GM23338 (cell line): ENCODE measurements at regions not wholly inside any gene's neighbourhood (a gene's known extent, or its start where the extent isn't known, plus 50 kb on each side); places are given as distances from the start of the nearest gene placed in this dataset.

ENCODE experiments used
- ATAC-seq: fragments of 200-7000 bp; cut with Tn5 transposase; 3 replicates; pipeline ENCODE4 v1.9.1; 2020
- DNase-seq: peaks from one replicate; pipeline ENCODE4 v3.0.0-alpha.2; 2015; ENCODE audit warnings: low spot score
- H2AFZ ChIP-seq: fragments of 200-600 bp; sonication (generic); 2 replicates; pipeline ENCODE4 v1.8.0; 2016; ENCODE audit warnings: antibody characterized with exemption, mild to moderate bottlenecking, moderate library complexity
- H3F3A ChIP-seq: fragments of 200-600 bp; sonication (generic); replicated peaks from 2 replicates; pipeline ENCODE4 v1.8.0; 2017; ENCODE audit warnings: antibody characterized with exemption, mixed run types, low read depth
- H3K27ac ChIP-seq: fragments of 200-600 bp; sonication (generic); 2 replicates; pipeline ENCODE4 v1.6.1; 2016; ENCODE audit warnings: low read depth
- H3K27me3 ChIP-seq: fragments of 200-600 bp; sonication (generic); 2 replicates; pipeline ENCODE4 v1.8.0; 2016; ENCODE audit warnings: mild to moderate bottlenecking, mixed run types, moderate library complexity; ENCODE audit not compliant: insufficient read depth
- H3K36me3 ChIP-seq: fragments of 200-600 bp; sonication (generic); 2 replicates; pipeline ENCODE4 v1.8.0; 2016; ENCODE audit warnings: mild to moderate bottlenecking; ENCODE audit not compliant: insufficient read depth
- H3K4me1 ChIP-seq: fragments of 200-600 bp; sonication (generic); 2 replicates; pipeline ENCODE4 v1.8.0; 2016; ENCODE audit warnings: mild to moderate bottlenecking, moderate library complexity; ENCODE audit not compliant: insufficient read depth
- H3K4me2 ChIP-seq: fragments of 200-600 bp; sonication (generic); 2 replicates; pipeline ENCODE4 v1.7.1; 2017; ENCODE audit warnings: mixed run types
- H3K4me3 ChIP-seq: fragments of 200-600 bp; sonication (generic); 2 replicates; pipeline ENCODE4 v1.6.1; 2016; ENCODE audit warnings: mixed run types
- H3K79me2 ChIP-seq: fragments of 200-600 bp; sonication (generic); replicated peaks from 2 replicates; pipeline ENCODE4 v1.8.0; 2017; ENCODE audit warnings: mild to moderate bottlenecking; ENCODE audit not compliant: insufficient read depth
- H3K9me2 ChIP-seq: fragments of 200-600 bp; sonication (generic); 2 replicates; pipeline ENCODE4 v1.8.0; 2017; ENCODE audit not compliant: insufficient read depth
- H4K20me1 ChIP-seq: fragments of 200-600 bp; sonication (generic); replicated peaks from 2 replicates; pipeline ENCODE4 v1.8.0; 2017; ENCODE audit warnings: mild to moderate bottlenecking; ENCODE audit not compliant: insufficient read depth
- H3K27ac Mint-ChIP-seq: 2 replicates; pipeline ENCODE4 v1.8.0; 2020; ENCODE audit warnings: inconsistent platforms, mild to moderate bottlenecking, moderate library complexity, mixed read lengths
- H3K27me3 Mint-ChIP-seq: 3 replicates; pipeline ENCODE4 v1.8.0; 2022; ENCODE audit warnings: low read depth, mild to moderate bottlenecking, moderate library complexity, mixed read lengths, inconsistent platforms; ENCODE audit not compliant: insufficient read depth, poor library complexity
- H3K36me3 Mint-ChIP-seq: 3 replicates; pipeline ENCODE4 v1.8.0; 2021; ENCODE audit warnings: low read depth, mild to moderate bottlenecking, inconsistent platforms, moderate library complexity, mixed read lengths
- H3K4me1 Mint-ChIP-seq: 3 replicates; pipeline ENCODE4 v1.8.0; 2020; ENCODE audit warnings: mild to moderate bottlenecking, inconsistent platforms, mixed read lengths
- H3K4me3 Mint-ChIP-seq: 3 replicates; pipeline ENCODE4 v1.8.0; 2021; ENCODE audit warnings: moderate library complexity, mild to moderate bottlenecking, inconsistent platforms, mixed read lengths
- H3K9me3 Mint-ChIP-seq: 3 replicates; pipeline ENCODE4 v1.8.0; 2020; ENCODE audit warnings: moderate library complexity, mild to moderate bottlenecking, inconsistent platforms, mixed read lengths
- CREB1 ChIP-seq: fragments of 250-450 bp; sonication (Bioruptor Pico); IDR thresholded peaks from 2 replicates; pipeline ENCODE4 v1.5.0; 2020; ENCODE audit warnings: low read depth, mild to moderate bottlenecking, moderate library complexity
- CTCF ChIP-seq, 2 experiments: fragments of 200-600 bp in 1 of 2; sonication (generic) in 1 of 2; conservative IDR thresholded peaks; 2 replicates each; pipeline versions ENCODE4 v1.5.1 to v1.6.1; 2016 to 2017; ENCODE audit warnings: antibody characterized with exemption in 2 of 2, low read depth in 2 of 2, mild to moderate bottlenecking in 2 of 2, moderate library complexity in 1 of 2
- ETS1 ChIP-seq: IDR thresholded peaks from 2 replicates; pipeline ENCODE4 v1.6.1; 2016; ENCODE audit warnings: antibody characterized with exemption
- EZH2 ChIP-seq: fragments of 200-600 bp; sonication (generic); IDR thresholded peaks from one replicate; pipeline ENCODE4 v1.8.0; 2017; ENCODE audit warnings: antibody characterized with exemption, mild to moderate bottlenecking, low read depth; ENCODE audit not compliant: unreplicated experiment
- EZH2phosphoT487 ChIP-seq: fragments of 200-600 bp; sonication (generic); IDR thresholded peaks from one replicate; pipeline ENCODE4 v1.8.1; 2018; ENCODE audit warnings: antibody characterized with exemption; ENCODE audit not compliant: unreplicated experiment
- JUNB ChIP-seq: IDR thresholded peaks from one replicate; pipeline ENCODE4 v1.6.1; 2016; ENCODE audit warnings: antibody characterized with exemption; ENCODE audit not compliant: unreplicated experiment
- NANOG ChIP-seq: IDR thresholded peaks from 2 replicates; pipeline ENCODE4 v1.6.1; 2016; ENCODE audit warnings: antibody characterized with exemption, borderline replicate concordance
- POLR2AphosphoS5 ChIP-seq: IDR thresholded peaks from 2 replicates; pipeline ENCODE4 v1.6.1; 2016; ENCODE audit warnings: antibody characterized with exemption, low read depth
- REST ChIP-seq: IDR thresholded peaks from one replicate; pipeline ENCODE4 v1.6.1; 2018; ENCODE audit warnings: antibody characterized with exemption; ENCODE audit not compliant: unreplicated experiment
- STAT1 ChIP-seq: IDR thresholded peaks from one replicate; pipeline ENCODE4 v1.6.1; 2016; ENCODE audit warnings: antibody characterized with exemption; ENCODE audit not compliant: unreplicated experiment
- ZNF114 ChIP-seq: fragments of 250-450 bp; sonication (Bioruptor Pico); IDR thresholded peaks from 2 replicates; pipeline ENCODE4 v1.5.0; 2020; ENCODE audit warnings: mild to moderate bottlenecking, moderate library complexity
- ZNF331 ChIP-seq: fragments of 250-450 bp; sonication (Bioruptor Pico); IDR thresholded peaks from 2 replicates; pipeline ENCODE4 v1.5.0; 2020; ENCODE audit warnings: low read depth, mild to moderate bottlenecking, moderate library complexity
- ZNF462 ChIP-seq: fragments of 250-450 bp; sonication (Bioruptor Pico); IDR thresholded peaks from 2 replicates; pipeline ENCODE4 v1.5.0; 2020; ENCODE audit warnings: mild to moderate bottlenecking, moderate library complexity

GRCh38 chr4:182017038-182017437 lies 226.2 kb upstream of the TENM3 start:
- Histone ChIP-seq H3F3A (no peaks in the 10 kb centered on the region), H3K27ac (no peak overlapping the region), H3K9me2 (0 out of 2 replicates have a peak, but pooled peaks cover 2% of the 10 kb centered on the region), H4K20me1 (no peaks in the 10 kb centered on the region), H3K4me3 (no peak overlapping the region), H3K36me3 (no peaks in the 10 kb centered on the region), H2AFZ (no peak overlapping the region), H3K4me1 (peaks cover 5% of the 10 kb centered on the region; the same call in 1 of the 2 replicates), H3K4me2 (no peak overlapping the region), H3K27me3 (no peaks in the 10 kb centered on the region), H3K79me2 (no peaks in the 10 kb centered on the region)
- H3K27me3 Mint-ChIP-seq: no peaks in the 10 kb centered on the region
- no peaks in the 10 kb centered on the region for H3K9me3 Mint-ChIP-seq
- H3K36me3 Mint-ChIP-seq: no peaks in the 10 kb centered on the region
- H3K27ac Mint-ChIP-seq: no peak overlapping the region
- DNase-seq (no peak), ATAC-seq (no peak; the same call in 2 of the 3 replicates)
- H3K4me1 Mint-ChIP-seq: peaks cover 2% of the 10 kb centered on the region; the same call in 2 of the 3 replicates
- TF ChIP-seq EZH2phosphoT487 (no peak), REST (no peak), ZNF114 (no peak), ETS1 (no peak), CTCF (conservative IDR thresholded peaks at IDR 0.05; ENCODE audit: low read depth in 2 of 2) (no peak), STAT1 (no peak), ZNF462 (no peak), ZNF331 (no peak), NANOG (no peak), JUNB (no peak), CREB1 (CRISPR knock-in tag) (no peak), POLR2AphosphoS5 (no peak), EZH2 (no peak)
- no peak overlapping the region for H3K4me3 Mint-ChIP-seq
